ENCODE measurements at regions not wholly inside any gene's neighbourhood (a gene's known extent, or its start where the extent isn't known, plus 50 kb on each side); places are given as distances from the start of the nearest gene placed in this dataset.

DNA sequence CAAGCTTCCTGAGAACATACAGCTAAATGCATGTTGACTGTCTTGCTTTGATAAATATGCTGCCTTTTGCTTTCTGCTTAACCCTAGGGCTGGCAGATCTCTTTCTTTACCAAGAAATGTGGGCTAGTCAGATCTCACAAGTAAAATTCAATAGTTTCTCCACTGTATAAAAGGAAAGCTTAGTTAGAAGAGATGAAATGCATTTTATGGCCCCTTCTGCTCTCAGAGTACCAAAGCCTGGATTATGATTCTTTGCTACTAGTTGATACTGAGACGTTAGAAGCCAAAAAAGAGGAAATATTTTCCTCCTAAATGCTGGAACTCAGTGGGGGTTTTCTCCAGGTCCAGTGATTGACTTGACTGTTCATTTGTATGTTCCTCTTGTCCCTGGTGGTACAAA, 552.7 kb downstream of the SNAPC1 start:
- TF ChIP-seq POLR2A (IDR thresholded peaks at IDR 0.05), result no peak
- TF ChIP-seq, protein P1, sequence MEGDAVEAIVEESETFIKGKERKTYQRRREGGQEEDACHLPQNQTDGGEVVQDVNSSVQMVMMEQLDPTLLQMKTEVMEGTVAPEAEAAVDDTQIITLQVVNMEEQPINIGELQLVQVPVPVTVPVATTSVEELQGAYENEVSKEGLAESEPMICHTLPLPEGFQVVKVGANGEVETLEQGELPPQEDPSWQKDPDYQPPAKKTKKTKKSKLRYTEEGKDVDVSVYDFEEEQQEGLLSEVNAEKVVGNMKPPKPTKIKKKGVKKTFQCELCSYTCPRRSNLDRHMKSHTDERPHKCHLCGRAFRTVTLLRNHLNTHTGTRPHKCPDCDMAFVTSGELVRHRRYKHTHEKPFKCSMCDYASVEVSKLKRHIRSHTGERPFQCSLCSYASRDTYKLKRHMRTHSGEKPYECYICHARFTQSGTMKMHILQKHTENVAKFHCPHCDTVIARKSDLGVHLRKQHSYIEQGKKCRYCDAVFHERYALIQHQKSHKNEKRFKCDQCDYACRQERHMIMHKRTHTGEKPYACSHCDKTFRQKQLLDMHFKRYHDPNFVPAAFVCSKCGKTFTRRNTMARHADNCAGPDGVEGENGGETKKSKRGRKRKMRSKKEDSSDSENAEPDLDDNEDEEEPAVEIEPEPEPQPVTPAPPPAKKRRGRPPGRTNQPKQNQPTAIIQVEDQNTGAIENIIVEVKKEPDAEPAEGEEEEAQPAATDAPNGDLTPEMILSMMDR (IDR thresholded peaks at IDR 0.05 in 4 of 5, conservative IDR thresholded peaks at IDR 0.05 in 1 of 5), result no peak
